Activated naive CD4-positive, alpha-beta T cell treated with anti-CD3 and anti-CD28 coated beads for 36 hours (primary cell): ENCODE measurements at regions not wholly inside any gene's neighbourhood (a gene's known extent, or its start where the extent isn't known, plus 50 kb on each side); places are given as distances from the start of the nearest gene placed in this dataset.

Experiments
- CTCF ChIA-PET: fragments of 350-600 bp; sonication (Branson Sonifier 250); formaldehyde crosslinking; loops from one replicate; lab custom pipeline; 2021; ENCODE audit warnings: antibody characterized with exemption; lab: Charles Lee
- DNase-seq: peaks from one replicate; pipeline ENCODE4 v3.0.0-alpha.2; 2020
- H3K27ac Mint-ChIP-seq: one replicate; pipeline ENCODE4 v1.8.0; 2021; ENCODE audit warnings: mild to moderate bottlenecking, mixed read lengths
- H3K27me3 Mint-ChIP-seq: one replicate; pipeline ENCODE4 v1.8.0; 2021; ENCODE audit warnings: low read depth, mixed read lengths
- H3K36me3 Mint-ChIP-seq: one replicate; pipeline ENCODE4 v1.8.0; 2021; ENCODE audit warnings: low read depth, mixed read lengths
- H3K4me1 Mint-ChIP-seq: one replicate; pipeline ENCODE4 v1.8.0; 2021; ENCODE audit warnings: low read depth, mixed read lengths
- H3K4me3 Mint-ChIP-seq: one replicate; pipeline ENCODE4 v1.8.0; 2021; ENCODE audit warnings: mild to moderate bottlenecking, moderate library complexity, mixed read lengths
- H3K9me3 Mint-ChIP-seq: one replicate; pipeline ENCODE4 v1.8.0; 2021; ENCODE audit warnings: mixed read lengths
- intact Hi-C: fragments of 100-400 bp; cut with micrococcal nuclease; formaldehyde crosslinking; loops from one replicate; pipeline ENCODE4 v1.15.1; 2023

DNA sequence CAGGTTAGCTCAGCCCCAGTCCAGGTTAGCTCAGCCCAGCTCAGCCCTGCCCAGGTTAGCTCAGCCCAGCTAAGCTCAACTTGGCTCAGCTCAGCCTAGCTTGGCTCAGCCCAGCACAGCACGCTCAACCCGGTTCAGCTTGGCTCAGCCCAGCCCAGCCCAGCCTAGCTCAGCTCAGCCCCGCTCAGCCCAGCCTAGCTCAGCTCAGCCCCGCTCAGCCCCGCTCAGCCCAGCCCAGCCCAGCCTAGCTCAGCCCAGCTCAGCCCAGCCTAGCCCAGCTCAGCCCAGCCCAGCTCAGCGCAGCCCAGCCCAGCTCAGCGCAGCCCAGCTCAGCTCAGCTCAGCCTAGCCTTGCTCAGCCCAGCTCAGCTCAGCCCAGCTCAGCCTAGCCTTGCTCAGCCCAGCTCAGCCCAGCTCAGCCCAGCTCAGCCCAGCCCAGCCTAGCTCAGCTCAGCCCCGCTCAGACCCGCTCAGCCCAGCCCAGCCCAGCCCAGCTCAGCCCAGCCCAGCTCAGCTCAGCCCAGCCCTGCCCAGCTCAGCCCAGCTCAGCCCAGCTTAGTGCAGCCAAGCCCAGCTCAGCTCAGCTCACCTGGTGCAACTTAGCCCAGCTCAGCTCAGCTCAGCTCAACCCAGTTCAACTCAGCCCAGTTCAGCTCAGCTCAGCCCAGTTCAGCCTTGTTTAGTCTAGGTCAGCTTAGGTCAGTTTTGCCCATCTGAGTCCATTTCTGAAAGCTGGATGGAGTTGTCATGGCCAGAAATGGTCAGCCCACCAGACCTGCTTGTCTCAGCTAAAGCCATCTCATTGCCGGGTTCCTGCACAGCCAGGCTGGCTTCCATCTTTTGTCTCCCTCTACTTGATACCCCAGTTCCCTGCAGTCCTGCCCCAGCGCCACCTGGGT, 333.6 kb downstream of the TMEM121 start:
- H3K36me3 Mint-ChIP-seq, result no peaks in the 10 kb centered on the region
- CTCF ChIA-PET, result no interaction called here
- H3K4me3 Mint-ChIP-seq, result peak overlapping the region; percentile 48
- peak overlapping the region; percentile 70 for H3K27ac Mint-ChIP-seq
- peaks cover 35% of the 10 kb centered on the region for H3K27me3 Mint-ChIP-seq
- H3K9me3 Mint-ChIP-seq, result no peaks in the 10 kb centered on the region
- peaks cover 26% of the 10 kb centered on the region for H3K4me1 Mint-ChIP-seq
- intact Hi-C loops, result no loop called here
- DNase-seq, result peak; percentile 9

DNA sequence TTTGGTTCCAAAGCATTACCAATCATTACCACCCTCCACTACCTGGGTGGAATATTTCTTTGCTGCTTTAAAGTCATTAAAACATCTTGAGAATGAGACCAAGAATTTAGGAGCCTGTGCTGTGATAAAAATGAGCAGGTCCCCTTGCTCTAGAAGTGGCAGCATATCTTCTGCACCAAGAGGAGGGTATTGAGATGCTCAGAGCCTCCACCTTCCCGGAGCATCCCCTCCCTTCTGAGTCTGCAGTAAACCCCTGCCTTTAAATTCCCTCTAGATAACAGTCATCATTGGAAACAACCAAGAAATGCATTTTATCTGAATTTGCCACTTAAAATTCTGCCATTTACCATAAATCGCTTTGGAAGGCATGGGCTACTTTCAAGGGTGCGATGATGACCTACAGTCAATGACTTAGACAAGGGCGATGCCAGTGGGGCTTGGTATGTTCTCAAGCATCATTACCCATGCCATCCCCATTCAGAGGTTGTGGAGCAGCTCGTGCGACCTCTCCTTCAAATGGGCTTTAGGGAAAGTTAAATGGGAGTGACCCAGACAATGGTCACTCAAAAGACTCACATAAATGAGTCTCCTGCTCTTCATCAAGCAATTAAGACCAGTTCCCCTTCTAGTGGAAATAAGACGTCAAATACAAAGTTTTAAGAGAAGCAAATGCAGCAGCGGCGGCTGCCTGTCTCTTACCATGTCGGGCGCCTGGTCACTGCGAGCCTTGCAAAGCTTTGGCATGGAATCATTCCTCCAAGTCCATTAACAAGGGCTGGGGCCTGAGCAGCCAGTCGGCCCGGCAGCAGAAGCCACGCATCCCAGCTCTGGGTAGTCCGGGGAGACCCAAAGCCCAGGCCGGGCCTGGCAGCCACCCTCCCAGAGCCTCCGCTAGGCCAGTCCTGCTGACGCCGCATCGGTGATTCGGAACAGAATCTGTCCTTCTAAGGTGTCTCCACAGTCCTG, 334.5 kb downstream of the TMEM121 start:
- Mint-ChIP-seq H3K4me1 (peaks cover 26% of the 10 kb centered on the region), H3K27ac (peak overlapping the region; percentile 70), H3K4me3 (peak overlapping the region; percentile 48), H3K27me3 (peaks cover 35% of the 10 kb centered on the region), H3K36me3 (no peaks in the 10 kb centered on the region), H3K9me3 (no peaks in the 10 kb centered on the region)
- CTCF ChIA-PET, result interaction anchor here (1.0 kb wide), 1 partner anchor 85 kb away, joined by 3 read pairs; no protein-coding TSS in a partner anchor
- intact Hi-C loops, result no loop called here
- peak; percentile 3 for DNase-seq

DNA sequence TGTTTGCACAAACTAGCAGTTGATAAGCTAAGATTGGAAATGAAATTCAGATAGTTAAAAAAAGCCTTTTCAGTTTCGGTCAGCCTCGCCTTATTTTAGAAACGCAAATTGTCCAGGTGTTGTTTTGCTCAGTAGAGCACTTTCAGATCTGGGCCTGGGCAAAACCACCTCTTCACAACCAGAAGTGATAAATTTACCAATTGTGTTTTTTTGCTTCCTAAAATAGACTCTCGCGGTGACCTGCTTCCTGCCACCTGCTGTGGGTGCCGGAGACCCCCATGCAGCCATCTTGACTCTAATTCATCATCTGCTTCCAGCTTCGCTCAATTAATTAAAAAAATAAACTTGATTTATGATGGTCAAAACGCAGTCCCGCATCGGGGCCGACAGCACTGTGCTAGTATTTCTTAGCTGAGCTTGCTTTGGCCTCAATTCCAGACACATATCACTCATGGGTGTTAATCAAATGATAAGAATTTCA, 335.6 kb downstream of the TMEM121 start:
- peak overlapping the region; percentile 70 for H3K27ac Mint-ChIP-seq
- intact Hi-C loops, result no loop called here
- no peaks in the 10 kb centered on the region for H3K9me3 Mint-ChIP-seq
- CTCF ChIA-PET, result interaction anchor here (0.7 to 1.0 kb wide), 2 partner anchors 84 to 143 kb away, joined by 3 read pairs; no protein-coding TSS in a partner anchor
- H3K27me3 Mint-ChIP-seq, result peaks cover 35% of the 10 kb centered on the region
- no peak overlapping the region for H3K4me3 Mint-ChIP-seq
- peak; percentile 57 for DNase-seq
- peaks cover 26% of the 10 kb centered on the region for H3K4me1 Mint-ChIP-seq
- no peaks in the 10 kb centered on the region for H3K36me3 Mint-ChIP-seq

DNA sequence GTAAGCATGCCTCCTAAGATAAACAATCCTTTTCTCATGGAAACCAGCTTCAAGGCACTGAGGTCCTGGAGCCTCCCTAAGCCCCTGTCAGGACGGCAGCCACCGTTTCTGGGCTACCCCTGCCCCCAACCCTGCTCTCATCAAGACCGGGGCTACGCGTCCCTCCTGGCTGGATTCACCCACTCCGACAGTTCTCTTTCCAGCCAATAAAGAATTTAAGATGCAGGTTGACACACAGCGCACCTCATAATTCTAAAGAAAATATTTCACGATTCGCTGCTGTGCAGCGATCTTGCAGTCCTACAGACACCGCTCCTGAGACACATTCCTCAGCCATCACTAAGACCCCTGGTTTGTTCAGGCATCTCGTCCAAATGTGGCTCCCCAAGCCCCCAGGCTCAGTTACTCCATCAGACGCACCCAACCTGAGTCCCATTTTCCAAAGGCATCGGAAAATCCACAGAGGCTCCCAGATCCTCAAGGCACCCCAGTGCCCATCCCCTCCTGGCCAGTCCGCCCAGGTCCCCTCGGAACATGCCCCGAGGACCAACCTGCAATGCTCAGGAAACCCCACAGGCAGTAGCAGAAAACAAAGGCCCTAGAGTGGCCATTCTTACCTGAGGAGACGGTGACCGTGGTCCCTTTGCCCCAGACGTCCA, 336.3 kb downstream of the TMEM121 start:
- CTCF ChIA-PET, result no interaction called here
- H3K4me3 Mint-ChIP-seq, result no peak overlapping the region
- no peaks in the 10 kb centered on the region for H3K9me3 Mint-ChIP-seq
- H3K27me3 Mint-ChIP-seq, result peaks cover 35% of the 10 kb centered on the region
- DNase-seq, result peak; percentile 4
- intact Hi-C loops, result no loop called here
- H3K27ac Mint-ChIP-seq, result peak overlapping the region; percentile 70
- H3K36me3 Mint-ChIP-seq, result no peaks in the 10 kb centered on the region
- peaks cover 26% of the 10 kb centered on the region for H3K4me1 Mint-ChIP-seq

DNA sequence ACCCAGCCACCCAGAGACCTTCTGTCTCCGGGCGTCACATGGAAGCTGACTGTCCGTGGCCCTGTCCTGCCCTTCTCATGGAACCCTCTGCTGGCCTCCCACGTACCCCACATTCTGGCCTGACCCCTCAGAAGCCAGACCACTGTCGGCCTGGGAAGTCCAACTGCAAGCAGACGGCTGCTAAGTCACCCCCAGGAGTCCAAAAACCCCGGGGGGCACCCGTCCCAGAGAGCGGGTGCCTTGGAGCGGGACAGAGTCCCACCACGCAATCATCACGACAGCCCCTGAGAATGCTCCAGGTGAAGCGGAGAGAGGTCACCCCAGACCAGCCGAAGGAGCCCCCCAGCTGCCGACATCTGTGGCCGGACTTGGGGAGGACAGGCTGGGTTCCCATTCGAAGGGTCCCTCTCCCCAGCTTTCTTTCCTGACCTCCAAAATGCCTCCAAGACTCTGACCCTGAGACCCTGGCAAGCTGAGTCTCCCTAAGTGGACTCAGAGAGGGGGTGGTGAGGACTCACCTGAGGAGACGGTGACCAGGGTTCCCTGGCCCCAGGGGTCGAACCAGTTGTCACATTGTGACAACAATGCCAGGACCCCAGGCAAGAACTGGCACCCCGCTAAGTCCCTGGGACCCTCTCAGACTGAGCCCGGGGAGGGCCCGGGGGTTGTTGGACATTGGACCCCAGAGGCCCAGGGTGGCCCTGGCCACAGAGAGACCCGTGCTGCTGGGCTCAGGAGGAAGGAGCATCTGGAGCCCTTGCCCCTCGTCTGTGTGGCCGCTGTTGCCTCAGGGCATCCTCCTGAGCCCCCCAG, 337.1 kb downstream of the TMEM121 start:
- CTCF ChIA-PET, result interaction anchor here (0.6 kb wide), 1 partner anchor 81 kb away, joined by 3 read pairs; no protein-coding TSS in a partner anchor
- Mint-ChIP-seq H3K36me3 (no peaks in the 10 kb centered on the region), H3K4me1 (peaks cover 26% of the 10 kb centered on the region), H3K9me3 (no peaks in the 10 kb centered on the region), H3K27ac (no peak overlapping the region), H3K4me3 (no peak overlapping the region), H3K27me3 (peaks cover 35% of the 10 kb centered on the region)
- peak; percentile 3 for DNase-seq
- intact Hi-C loops, result no loop called here

DNA sequence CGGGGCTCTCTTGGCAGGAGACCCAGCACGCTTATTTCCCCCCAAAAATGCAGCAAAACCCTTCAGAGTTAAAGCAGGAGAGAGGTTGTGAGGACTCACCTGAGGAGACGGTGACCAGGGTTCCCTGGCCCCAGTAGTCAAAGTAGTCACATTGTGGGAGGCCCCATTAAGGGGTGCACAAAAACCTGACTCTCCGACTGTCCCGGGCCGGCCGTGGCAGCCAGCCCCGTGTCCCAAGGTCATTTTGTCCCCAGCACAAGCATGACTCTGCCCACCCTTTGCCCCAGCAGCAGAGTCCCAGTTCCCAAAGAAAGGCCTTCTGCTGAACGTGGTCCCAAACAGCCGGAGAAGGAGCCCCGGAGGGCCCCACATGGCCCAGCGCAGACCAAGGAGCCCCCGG, 337.7 kb downstream of the TMEM121 start:
- intact Hi-C loops, result no loop called here
- peak; percentile 4 for DNase-seq
- Mint-ChIP-seq H3K4me1 (peaks cover 26% of the 10 kb centered on the region), H3K4me3 (no peak overlapping the region), H3K27ac (no peak overlapping the region), H3K36me3 (no peaks in the 10 kb centered on the region), H3K27me3 (peaks cover 35% of the 10 kb centered on the region), H3K9me3 (no peaks in the 10 kb centered on the region)
- CTCF ChIA-PET, result interaction anchor here (0.6 kb wide), 1 partner anchor 80 kb away, joined by 3 read pairs; no protein-coding TSS in a partner anchor

DNA sequence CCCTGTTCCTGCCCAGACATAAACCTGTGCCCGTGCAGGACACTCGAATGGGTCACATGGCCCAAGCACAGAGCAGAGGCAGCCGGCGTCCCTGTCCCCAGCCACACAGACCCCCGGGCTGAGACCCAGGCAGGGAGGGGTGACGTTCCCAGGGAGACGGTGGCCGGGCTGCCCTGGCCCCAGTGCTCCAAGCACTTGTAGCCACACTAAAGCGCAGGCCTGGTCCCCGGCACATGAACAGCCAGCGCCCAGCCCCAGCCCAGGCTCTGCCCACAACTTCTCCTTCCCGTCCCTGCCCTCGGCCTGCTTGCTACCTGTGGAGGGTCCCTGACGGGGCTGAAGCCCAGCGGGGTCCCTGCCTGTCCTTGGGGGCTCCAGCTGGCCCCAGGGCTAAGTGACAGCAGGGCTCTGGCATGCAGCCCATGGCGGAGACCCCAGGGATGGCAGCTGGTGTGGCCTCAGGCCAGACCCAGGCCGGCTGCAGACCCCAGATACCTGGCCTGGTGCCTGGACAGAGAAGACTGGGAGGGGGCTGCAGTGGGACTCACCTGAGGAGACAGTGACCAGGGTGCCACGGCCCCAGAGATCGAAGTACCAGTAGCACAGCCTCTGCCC, 338.4 kb downstream of the TMEM121 start:
- Mint-ChIP-seq H3K4me3 (no peak overlapping the region), H3K27me3 (peaks cover 35% of the 10 kb centered on the region), H3K27ac (no peak overlapping the region), H3K36me3 (no peaks in the 10 kb centered on the region), H3K9me3 (no peaks in the 10 kb centered on the region), H3K4me1 (peaks cover 26% of the 10 kb centered on the region)
- CTCF ChIA-PET, result no interaction called here
- intact Hi-C loops, result no loop called here
- peak; percentile 2 for DNase-seq

DNA sequence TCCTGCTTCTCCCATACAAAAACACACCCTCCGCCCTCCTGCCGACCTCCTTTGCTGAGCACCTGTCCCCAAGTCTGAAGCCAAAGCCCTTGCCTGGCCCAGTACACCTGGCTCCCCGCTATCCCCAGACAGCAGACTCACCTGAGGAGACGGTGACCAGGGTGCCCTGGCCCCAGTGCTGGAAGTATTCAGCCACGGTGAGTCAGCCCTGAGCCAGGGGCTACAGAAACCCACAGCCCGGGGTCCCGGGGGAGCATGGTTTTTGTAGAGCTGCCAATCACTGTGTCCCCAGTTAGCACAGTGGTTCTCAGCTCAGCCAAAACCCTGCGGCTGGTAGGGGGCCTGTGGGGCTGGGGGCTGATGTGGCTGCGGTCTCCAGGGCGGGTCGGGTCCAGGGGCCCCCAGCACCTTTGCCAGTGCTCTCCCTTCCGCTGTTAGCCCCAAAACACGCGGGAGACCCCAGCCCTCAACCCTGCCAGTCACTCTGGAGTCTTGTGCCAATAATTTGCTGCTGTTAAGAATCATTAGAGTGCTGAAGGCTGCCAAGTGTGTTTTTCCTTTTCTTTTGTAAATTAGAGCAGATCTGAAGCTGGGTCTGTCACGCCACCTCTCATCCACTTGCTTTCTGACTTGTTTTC, 339.0 kb downstream of the TMEM121 start:
- no peaks in the 10 kb centered on the region for H3K36me3 Mint-ChIP-seq
- peaks cover 24% of the 10 kb centered on the region for H3K4me1 Mint-ChIP-seq
- DNase-seq, result peak; percentile 4
- CTCF ChIA-PET, result no interaction called here
- H3K9me3 Mint-ChIP-seq, result no peaks in the 10 kb centered on the region
- no peak overlapping the region for H3K27ac Mint-ChIP-seq
- intact Hi-C loops, result no loop called here
- H3K4me3 Mint-ChIP-seq, result no peak overlapping the region
- peaks cover 32% of the 10 kb centered on the region for H3K27me3 Mint-ChIP-seq

DNA sequence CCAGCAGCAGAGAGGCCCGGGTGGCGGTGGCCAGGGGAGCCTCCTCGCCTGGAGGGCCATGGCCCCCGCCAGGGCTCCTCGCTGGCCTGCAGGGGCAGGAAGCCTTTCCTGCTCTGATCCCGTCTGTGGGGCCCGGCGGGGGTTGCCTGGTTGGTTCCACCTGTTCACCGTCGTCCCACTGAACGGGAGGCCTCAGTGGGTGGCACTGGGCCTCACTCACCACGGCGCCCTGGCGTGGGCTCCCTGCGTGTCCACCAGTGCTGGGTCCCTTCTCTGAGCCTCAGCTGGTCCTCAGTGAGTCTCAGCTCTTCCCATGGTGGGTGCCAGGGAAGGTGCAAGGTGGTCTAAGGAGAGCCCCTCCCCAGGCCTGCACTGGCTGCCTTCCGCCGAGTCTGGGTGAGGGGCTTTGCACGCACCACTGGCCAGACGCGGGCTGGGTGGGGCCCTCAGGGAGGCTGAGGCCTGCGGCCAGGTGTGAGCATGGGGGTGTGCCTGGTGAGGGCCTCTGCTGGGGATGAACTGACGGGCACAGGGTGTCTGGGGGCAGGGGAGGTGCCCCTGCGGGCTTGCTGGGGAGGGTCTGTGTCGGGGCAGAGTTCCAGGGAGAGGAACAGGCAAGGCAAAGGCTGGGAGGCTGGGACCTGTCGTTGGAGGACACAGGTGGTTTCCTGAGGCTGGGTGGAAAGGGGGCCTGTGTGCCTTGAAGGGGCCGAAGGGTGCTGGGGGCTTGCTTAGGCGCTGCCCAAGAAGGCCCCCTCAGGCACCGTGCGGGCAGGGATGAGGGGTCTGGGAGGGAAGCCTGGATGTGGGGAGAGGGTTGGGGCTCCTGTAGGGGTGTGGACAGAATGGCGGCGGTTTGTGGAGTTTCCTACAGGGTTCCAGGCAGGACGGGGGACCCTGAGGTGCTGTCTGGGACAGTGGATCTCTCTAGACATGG, 339.8 kb downstream of the TMEM121 start:
- CTCF ChIA-PET, result no interaction called here
- intact Hi-C loops, result no loop called here
- Mint-ChIP-seq H3K36me3 (no peaks in the 10 kb centered on the region), H3K9me3 (no peaks in the 10 kb centered on the region), H3K4me3 (no peak overlapping the region), H3K4me1 (peaks cover 18% of the 10 kb centered on the region), H3K27me3 (peaks cover 26% of the 10 kb centered on the region), H3K27ac (no peak overlapping the region)
- peak; percentile 3 for DNase-seq

DNA sequence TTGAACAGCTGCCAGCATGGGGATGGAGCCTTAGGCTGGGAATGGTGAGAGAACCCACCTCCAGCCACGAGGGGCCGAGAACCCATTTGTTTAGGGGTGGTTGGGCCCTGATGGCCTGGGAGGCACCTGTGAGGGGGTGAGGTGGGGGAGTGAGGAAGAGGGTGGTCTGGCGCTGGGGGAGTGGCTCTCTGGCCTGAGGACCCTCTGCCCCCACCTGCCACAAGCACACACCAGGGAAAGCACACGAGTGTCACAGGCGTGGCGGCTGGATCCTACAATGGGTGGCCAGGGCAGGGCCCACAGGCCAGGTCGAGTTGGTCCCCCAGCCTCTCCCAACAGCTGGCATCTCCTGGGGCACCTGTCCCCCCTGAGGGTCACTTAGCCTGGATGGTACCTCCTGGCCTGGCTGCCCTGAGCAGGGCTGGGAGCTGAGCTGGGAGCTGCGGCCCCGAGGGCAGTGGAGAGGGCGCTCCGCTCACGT, 340.5 kb downstream of the TMEM121 start:
- H3K9me3 Mint-ChIP-seq, result no peaks in the 10 kb centered on the region
- H3K27me3 Mint-ChIP-seq, result peaks cover 22% of the 10 kb centered on the region
- no peak overlapping the region for H3K4me3 Mint-ChIP-seq
- DNase-seq, result peak; percentile 1
- CTCF ChIA-PET, result no interaction called here
- no peaks in the 10 kb centered on the region for H3K36me3 Mint-ChIP-seq
- H3K4me1 Mint-ChIP-seq, result peaks cover 11% of the 10 kb centered on the region
- intact Hi-C loops, result no loop called here
- no peak overlapping the region for H3K27ac Mint-ChIP-seq
